Keratinocyte (primary cell): ENCODE measurements at regions not wholly inside any gene's neighbourhood (a gene's known extent, or its start where the extent isn't known, plus 50 kb on each side); places are given as distances from the start of the nearest gene placed in this dataset.

ENCODE experiments used
- CTCF ChIP-seq, 3 experiments: IDR thresholded peaks in 1 of 3; conservative IDR thresholded peaks in 1 of 3; optimal IDR thresholded peaks in 1 of 3; 2 replicates in 2 of 3; 3 replicates in 1 of 3; pipeline versions ENCODE3 to v1.5.1; 2011; ENCODE audit warnings: low read length in 3 of 3, mild to moderate bottlenecking in 3 of 3, moderate library complexity in 2 of 3, control low read depth in 1 of 3, inconsistent platforms in 1 of 3; ENCODE audit not compliant: insufficient read depth in 2 of 3; ENCODE audit errors: extremely low read depth in 1 of 3
- EZH2 ChIP-seq: IDR thresholded peaks from one replicate; pipeline ENCODE4 v1.6.1; 2012; ENCODE audit warnings: inconsistent platforms, mild to moderate bottlenecking, low read length, moderate library complexity

GRCh38 chr6:139447656-139447975 lies 73.2 kb upstream of the CITED2 start:
- no peak for TF ChIP-seq CTCF (optimal IDR thresholded peaks at IDR 0.05 in 1 of 3, IDR thresholded peaks at IDR 0.05 in 1 of 3, conservative IDR thresholded peaks at IDR 0.05 in 1 of 3; ENCODE audit: extremely low read depth in 1 of 3, insufficient read depth in 2 of 3, low read length in 3 of 3)
- no peak for TF ChIP-seq EZH2
